WTC11 (cell line): ENCODE measurements at regions not wholly inside any gene's neighbourhood (a gene's known extent, or its start where the extent isn't known, plus 50 kb on each side); places are given as distances from the start of the nearest gene placed in this dataset.

Source experiments
- ATAC-seq: fragments of 200-7000 bp; cut with Tn5 transposase; 2 replicates; pipeline ENCODE4 v1.10.0; 2021; ENCODE audit warnings: mild to moderate bottlenecking, moderate library complexity
- CTCF ChIA-PET: fragments of 300-600 bp; sonication (Branson Sonifier 250); formaldehyde crosslinking; loops from one replicate; lab custom pipeline; 2021; ENCODE audit warnings: antibody characterized with exemption; lab: Charles Lee
- POLR2A ChIA-PET: fragments of 350-600 bp; sonication (Branson Sonifier 250); formaldehyde crosslinking; loops from one replicate; lab custom pipeline; 2021; ENCODE audit warnings: antibody characterized with exemption; lab: Charles Lee
- DNase-seq: peaks from one replicate; pipeline ENCODE4 v3.0.0; 2021; ENCODE audit warnings: low spot score
- H3K27ac Mint-ChIP-seq: 2 replicates; pipeline ENCODE4 v1.8.0; 2021; ENCODE audit warnings: mixed read lengths
- H3K27me3 Mint-ChIP-seq: 2 replicates; pipeline ENCODE4 v1.8.0; 2021; ENCODE audit warnings: low read depth, mild to moderate bottlenecking, moderate library complexity, mixed read lengths
- H3K36me3 Mint-ChIP-seq: 2 replicates; pipeline ENCODE4 v1.8.0; 2021; ENCODE audit warnings: mixed read lengths
- H3K4me1 Mint-ChIP-seq: 2 replicates; pipeline ENCODE4 v1.8.0; 2022; ENCODE audit warnings: mixed read lengths
- H3K4me3 Mint-ChIP-seq: 2 replicates; pipeline ENCODE4 v1.8.0; 2021; ENCODE audit warnings: mild to moderate bottlenecking, moderate library complexity, mixed read lengths
- H3K9me3 Mint-ChIP-seq: 2 replicates; pipeline ENCODE4 v1.8.0; 2021; ENCODE audit warnings: mixed read lengths
- ATF1 ChIP-seq: sonication (generic); formaldehyde crosslinking; IDR thresholded peaks from 2 replicates; pipeline ENCODE4 v1.8.1; 2023; ENCODE audit warnings: mild to moderate bottlenecking, moderate library complexity, missing genetic modification reagents
- FOXJ3 ChIP-seq: sonication (generic); formaldehyde crosslinking; IDR thresholded peaks from 2 replicates; pipeline ENCODE4 v1.9.0; 2021; ENCODE audit warnings: missing genetic modification reagents, mild to moderate bottlenecking, borderline replicate concordance
- GRHL2 ChIP-seq: fragments of 250-450 bp; sonication (Bioruptor Pico); IDR thresholded peaks from 2 replicates; pipeline ENCODE4 v1.8.0; 2022; ENCODE audit warnings: mild to moderate bottlenecking, moderate library complexity; ENCODE audit not compliant: insufficient replicate concordance, severe bottlenecking
- IRF2 ChIP-seq: sonication (generic); formaldehyde crosslinking; IDR thresholded peaks from 2 replicates; pipeline ENCODE4 v1.8.0; 2022; ENCODE audit warnings: low read depth, missing genetic modification reagents, borderline replicate concordance
- JAZF1 ChIP-seq: fragments of 250-450 bp; sonication (Bioruptor Pico); IDR thresholded peaks from 2 replicates; pipeline ENCODE4 v1.9.0; 2021; ENCODE audit warnings: moderate library complexity, mild to moderate bottlenecking, inconsistent platforms
- JUN ChIP-seq: sonication (generic); formaldehyde crosslinking; IDR thresholded peaks from 2 replicates; pipeline ENCODE4 v1.8.0; 2023; ENCODE audit warnings: mild to moderate bottlenecking, missing genetic modification reagents
- MXD4 ChIP-seq: fragments of 250-450 bp; sonication (Bioruptor Pico); IDR thresholded peaks from 2 replicates; pipeline ENCODE4 v1.8.0; 2021; ENCODE audit warnings: mild to moderate bottlenecking, moderate library complexity, borderline replicate concordance
- NFATC4 ChIP-seq: fragments of 250-450 bp; sonication (Bioruptor Pico); IDR thresholded peaks from 2 replicates; pipeline ENCODE4 v1.9.0; 2021; ENCODE audit warnings: mild to moderate bottlenecking
- NFE2L1 ChIP-seq: sonication (generic); formaldehyde crosslinking; IDR thresholded peaks from 2 replicates; pipeline ENCODE4 v1.8.1; 2023; ENCODE audit warnings: missing genetic modification reagents
- NR2C2 ChIP-seq: sonication (generic); formaldehyde crosslinking; IDR thresholded peaks from 2 replicates; pipeline ENCODE4 v1.8.0; 2022; ENCODE audit warnings: mild to moderate bottlenecking, missing genetic modification reagents
- RELA ChIP-seq: sonication (generic); formaldehyde crosslinking; IDR thresholded peaks from 2 replicates; pipeline ENCODE4 v1.8.1; 2022; ENCODE audit warnings: missing genetic modification reagents, mild to moderate bottlenecking, borderline replicate concordance
- SMAD4 ChIP-seq: sonication (generic); formaldehyde crosslinking; IDR thresholded peaks from 2 replicates; pipeline ENCODE4 v1.8.0; 2022; ENCODE audit warnings: mild to moderate bottlenecking, missing genetic modification reagents
- ZNF121 ChIP-seq: sonication (generic); formaldehyde crosslinking; IDR thresholded peaks from 2 replicates; pipeline ENCODE4 v1.8.0; 2023; ENCODE audit warnings: missing genetic modification reagents
- ZNF317 ChIP-seq: sonication (generic); formaldehyde crosslinking; IDR thresholded peaks from 2 replicates; pipeline ENCODE4 v1.8.1; 2023; ENCODE audit warnings: low read depth, mild to moderate bottlenecking, moderate library complexity, missing genetic modification reagents, borderline replicate concordance
- ZNF396 ChIP-seq: fragments of 250-450 bp; sonication (Bioruptor Pico); IDR thresholded peaks from 2 replicates; pipeline ENCODE4 v1.8.0; 2021; ENCODE audit warnings: mild to moderate bottlenecking, moderate library complexity, borderline replicate concordance
- ZNF671 ChIP-seq: fragments of 250-450 bp; sonication (Bioruptor Pico); IDR thresholded peaks from 2 replicates; pipeline ENCODE4 v1.8.0; 2021; ENCODE audit warnings: mild to moderate bottlenecking
- TF ChIP-seq, protein P1 (sequence below): sonication (generic); formaldehyde crosslinking; IDR thresholded peaks from 2 replicates; pipeline ENCODE4 v1.8.0; 2022; ENCODE audit warnings: missing genetic modification reagents
- TF ChIP-seq, protein P2 (sequence below): sonication (generic); formaldehyde crosslinking; IDR thresholded peaks from 2 replicates; pipeline ENCODE4 v1.8.1; 2022; ENCODE audit warnings: missing genetic modification reagents, borderline replicate concordance
- TF ChIP-seq, protein P3 (sequence below): fragments of 250-450 bp; sonication (Bioruptor Pico); IDR thresholded peaks from 2 replicates; pipeline ENCODE4 v1.9.0; 2021; ENCODE audit warnings: moderate library complexity, mild to moderate bottlenecking, inconsistent platforms, borderline replicate concordance
- TF ChIP-seq, protein P4 (sequence below): sonication (generic); formaldehyde crosslinking; IDR thresholded peaks from 2 replicates; pipeline ENCODE4 v1.8.1; 2022; ENCODE audit warnings: mild to moderate bottlenecking, moderate library complexity, missing genetic modification reagents
- TF ChIP-seq, protein P5 (sequence below): sonication (generic); formaldehyde crosslinking; IDR thresholded peaks from 2 replicates; pipeline ENCODE4 v1.8.1; 2023; ENCODE audit warnings: mild to moderate bottlenecking, missing genetic modification reagents

DNA sequence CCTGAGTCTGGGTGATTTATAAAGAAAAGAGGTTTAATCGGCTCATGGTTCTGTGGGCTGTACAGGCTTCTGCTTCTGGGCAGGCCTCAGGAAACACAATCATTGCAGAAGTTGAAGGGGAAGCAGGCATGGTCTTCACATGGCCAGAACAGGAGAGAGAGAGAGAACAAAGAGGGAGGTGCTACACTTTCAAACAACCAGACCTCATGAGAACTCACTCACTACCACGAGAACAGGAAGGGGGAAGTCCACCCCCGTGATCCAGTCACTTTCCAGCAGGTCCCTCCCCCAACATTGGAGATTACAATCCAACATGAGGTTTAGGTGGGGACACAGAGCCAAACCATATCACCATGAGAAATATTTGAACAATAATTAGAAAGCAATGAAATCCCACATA lies 222.9 kb downstream of the FAM72C start:
- no peak for DNase-seq
- TF ChIP-seq, protein P1, sequence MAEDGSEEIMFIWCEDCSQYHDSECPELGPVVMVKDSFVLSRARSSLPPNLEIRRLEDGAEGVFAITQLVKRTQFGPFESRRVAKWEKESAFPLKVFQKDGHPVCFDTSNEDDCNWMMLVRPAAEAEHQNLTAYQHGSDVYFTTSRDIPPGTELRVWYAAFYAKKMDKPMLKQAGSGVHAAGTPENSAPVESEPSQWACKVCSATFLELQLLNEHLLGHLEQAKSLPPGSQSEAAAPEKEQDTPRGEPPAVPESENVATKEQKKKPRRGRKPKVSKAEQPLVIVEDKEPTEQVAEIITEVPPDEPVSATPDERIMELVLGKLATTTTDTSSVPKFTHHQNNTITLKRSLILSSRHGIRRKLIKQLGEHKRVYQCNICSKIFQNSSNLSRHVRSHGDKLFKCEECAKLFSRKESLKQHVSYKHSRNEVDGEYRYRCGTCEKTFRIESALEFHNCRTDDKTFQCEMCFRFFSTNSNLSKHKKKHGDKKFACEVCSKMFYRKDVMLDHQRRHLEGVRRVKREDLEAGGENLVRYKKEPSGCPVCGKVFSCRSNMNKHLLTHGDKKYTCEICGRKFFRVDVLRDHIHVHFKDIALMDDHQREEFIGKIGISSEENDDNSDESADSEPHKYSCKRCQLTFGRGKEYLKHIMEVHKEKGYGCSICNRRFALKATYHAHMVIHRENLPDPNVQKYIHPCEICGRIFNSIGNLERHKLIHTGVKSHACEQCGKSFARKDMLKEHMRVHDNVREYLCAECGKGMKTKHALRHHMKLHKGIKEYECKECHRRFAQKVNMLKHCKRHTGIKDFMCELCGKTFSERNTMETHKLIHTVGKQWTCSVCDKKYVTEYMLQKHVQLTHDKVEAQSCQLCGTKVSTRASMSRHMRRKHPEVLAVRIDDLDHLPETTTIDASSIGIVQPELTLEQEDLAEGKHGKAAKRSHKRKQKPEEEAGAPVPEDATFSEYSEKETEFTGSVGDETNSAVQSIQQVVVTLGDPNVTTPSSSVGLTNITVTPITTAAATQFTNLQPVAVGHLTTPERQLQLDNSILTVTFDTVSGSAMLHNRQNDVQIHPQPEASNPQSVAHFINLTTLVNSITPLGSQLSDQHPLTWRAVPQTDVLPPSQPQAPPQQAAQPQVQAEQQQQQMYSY (CRISPR knock-in tag) = no peak
- TF ChIP-seq IRF2 (CRISPR knock-in tag) = no peak
- no peak for TF ChIP-seq MXD4 (CRISPR knock-in tag)
- TF ChIP-seq NFATC4 = no peak
- TF ChIP-seq JUN = no peak
- TF ChIP-seq JAZF1 = no peak
- TF ChIP-seq GRHL2 (CRISPR knock-in tag) = no peak
- TF ChIP-seq ZNF671 (CRISPR knock-in tag) = no peak
- TF ChIP-seq NFE2L1 (CRISPR knock-in tag) = no peak
- TF ChIP-seq ZNF396 = no peak
- no peak for TF ChIP-seq ATF1 (CRISPR knock-in tag)
- TF ChIP-seq RELA = no peak
- no peak for TF ChIP-seq ZNF317 (CRISPR knock-in tag)
- Mint-ChIP-seq H3K4me1 (no peaks in the 10 kb centered on the region), H3K9me3 (peaks cover 29% of the 10 kb centered on the region), H3K4me3 (no peak overlapping the region), H3K27me3 (no peaks in the 10 kb centered on the region; the same call in 1 of the 2 replicates), H3K36me3 (peaks cover 7% of the 10 kb centered on the region; the same call in 1 of the 2 replicates), H3K27ac (no peak overlapping the region)
- ChIA-PET CTCF (no interaction called here), POLR2A (no interaction called here)
- ATAC-seq = no peak

DNA sequence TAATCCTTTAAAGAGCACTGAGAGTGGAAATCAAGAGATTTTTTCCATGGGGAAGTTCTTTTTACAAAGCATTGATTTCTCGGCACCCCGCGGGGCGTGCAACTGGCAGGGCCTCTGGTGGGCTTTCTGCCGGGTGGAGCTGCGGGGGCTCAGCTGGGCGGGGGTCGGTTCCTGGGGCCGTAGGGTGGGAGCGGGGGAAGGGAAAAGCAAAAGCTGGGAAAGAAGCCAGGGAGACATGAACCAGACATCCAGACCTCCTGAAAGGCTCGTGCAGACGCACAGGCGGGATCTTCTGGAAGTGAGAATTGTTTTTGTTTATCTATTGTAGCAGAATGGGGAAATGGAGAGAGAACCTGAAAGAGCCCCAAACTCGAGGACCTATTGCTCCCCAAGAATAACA lies 235.2 kb downstream of the FAM72C start:
- Mint-ChIP-seq H3K9me3 (peaks cover 20% of the 10 kb centered on the region), H3K36me3 (peaks cover 14% of the 10 kb centered on the region; the same call in 1 of the 2 replicates), H3K4me1 (peaks cover 2% of the 10 kb centered on the region; the same call in 1 of the 2 replicates), H3K27ac (no peak overlapping the region), H3K27me3 (peaks cover 2% of the 10 kb centered on the region; the same call in 1 of the 2 replicates), H3K4me3 (peak overlapping the region; percentile 86)
- TF ChIP-seq, protein P2, sequence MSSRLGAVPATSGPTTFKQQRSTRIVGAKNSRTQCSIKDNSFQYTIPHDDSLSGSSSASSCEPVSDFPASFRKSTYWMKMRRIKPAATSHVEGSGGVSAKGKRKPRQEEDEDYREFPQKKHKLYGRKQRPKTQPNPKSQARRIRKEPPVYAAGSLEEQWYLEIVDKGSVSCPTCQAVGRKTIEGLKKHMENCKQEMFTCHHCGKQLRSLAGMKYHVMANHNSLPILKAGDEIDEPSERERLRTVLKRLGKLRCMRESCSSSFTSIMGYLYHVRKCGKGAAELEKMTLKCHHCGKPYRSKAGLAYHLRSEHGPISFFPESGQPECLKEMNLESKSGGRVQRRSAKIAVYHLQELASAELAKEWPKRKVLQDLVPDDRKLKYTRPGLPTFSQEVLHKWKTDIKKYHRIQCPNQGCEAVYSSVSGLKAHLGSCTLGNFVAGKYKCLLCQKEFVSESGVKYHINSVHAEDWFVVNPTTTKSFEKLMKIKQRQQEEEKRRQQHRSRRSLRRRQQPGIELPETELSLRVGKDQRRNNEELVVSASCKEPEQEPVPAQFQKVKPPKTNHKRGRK = no peak
- TF ChIP-seq NR2C2 (CRISPR knock-in tag) (no peak), JUN (no peak), FOXJ3 (CRISPR knock-in tag) (no peak), GRHL2 (CRISPR knock-in tag) (no peak), SMAD4 (CRISPR knock-in tag) (no peak), RELA (no peak), ZNF317 (CRISPR knock-in tag) (no peak), ZNF396 (no peak), ZNF121 (CRISPR knock-in tag) (no peak)
- TF ChIP-seq, protein P3, sequence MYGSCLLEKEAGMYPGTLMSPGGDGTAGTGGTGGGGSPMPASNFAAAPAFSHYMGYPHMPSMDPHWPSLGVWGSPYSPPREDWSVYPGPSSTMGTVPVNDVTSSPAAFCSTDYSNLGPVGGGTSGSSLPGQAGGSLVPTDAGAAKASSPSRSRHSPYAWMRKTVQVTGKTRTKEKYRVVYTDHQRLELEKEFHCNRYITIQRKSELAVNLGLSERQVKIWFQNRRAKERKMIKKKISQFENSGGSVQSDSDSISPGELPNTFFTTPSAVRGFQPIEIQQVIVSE (CRISPR knock-in tag) = no peak
- TF ChIP-seq, protein P1 (CRISPR knock-in tag) = no peak
- TF ChIP-seq, protein P4, sequence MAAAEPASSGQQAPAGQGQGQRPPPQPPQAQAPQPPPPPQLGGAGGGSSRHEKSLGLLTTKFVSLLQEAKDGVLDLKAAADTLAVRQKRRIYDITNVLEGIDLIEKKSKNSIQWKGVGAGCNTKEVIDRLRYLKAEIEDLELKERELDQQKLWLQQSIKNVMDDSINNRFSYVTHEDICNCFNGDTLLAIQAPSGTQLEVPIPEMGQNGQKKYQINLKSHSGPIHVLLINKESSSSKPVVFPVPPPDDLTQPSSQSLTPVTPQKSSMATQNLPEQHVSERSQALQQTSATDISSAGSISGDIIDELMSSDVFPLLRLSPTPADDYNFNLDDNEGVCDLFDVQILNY (CRISPR knock-in tag) = no peak
- TF ChIP-seq, protein P5, sequence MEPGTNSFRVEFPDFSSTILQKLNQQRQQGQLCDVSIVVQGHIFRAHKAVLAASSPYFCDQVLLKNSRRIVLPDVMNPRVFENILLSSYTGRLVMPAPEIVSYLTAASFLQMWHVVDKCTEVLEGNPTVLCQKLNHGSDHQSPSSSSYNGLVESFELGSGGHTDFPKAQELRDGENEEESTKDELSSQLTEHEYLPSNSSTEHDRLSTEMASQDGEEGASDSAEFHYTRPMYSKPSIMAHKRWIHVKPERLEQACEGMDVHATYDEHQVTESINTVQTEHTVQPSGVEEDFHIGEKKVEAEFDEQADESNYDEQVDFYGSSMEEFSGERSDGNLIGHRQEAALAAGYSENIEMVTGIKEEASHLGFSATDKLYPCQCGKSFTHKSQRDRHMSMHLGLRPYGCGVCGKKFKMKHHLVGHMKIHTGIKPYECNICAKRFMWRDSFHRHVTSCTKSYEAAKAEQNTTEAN (CRISPR knock-in tag) = no peak
- DNase-seq (no peak), ATAC-seq (no peak)
- CTCF ChIA-PET = no interaction called here
- POLR2A ChIA-PET = no interaction called here
